Epithelial cell of esophagus (primary cell): ENCODE measurements at regions not wholly inside any gene's neighbourhood (a gene's known extent, or its start where the extent isn't known, plus 50 kb on each side); places are given as distances from the start of the nearest gene placed in this dataset.
A peak's percentile ranks its signal among the peaks of the same experiment; 100 is the strongest.

Experiments
- DNase-seq: peaks from one replicate; pipeline ENCODE4 v3.0.0; 2010; ENCODE audit warnings: low read depth
- H3K4me3 ChIP-seq: 2 replicates; pipeline ENCODE4 v1.5.1; 2011; ENCODE audit warnings: mild to moderate bottlenecking, low read length, control low read depth
- TF ChIP-seq, protein P1 (sequence below): IDR thresholded peaks from 2 replicates; pipeline ENCODE4 v1.5.1; 2011; ENCODE audit warnings: low read depth, mild to moderate bottlenecking, low read length, control low read depth, inconsistent platforms; ENCODE audit not compliant: insufficient read depth; ENCODE audit errors: missing control alignments

DNA sequence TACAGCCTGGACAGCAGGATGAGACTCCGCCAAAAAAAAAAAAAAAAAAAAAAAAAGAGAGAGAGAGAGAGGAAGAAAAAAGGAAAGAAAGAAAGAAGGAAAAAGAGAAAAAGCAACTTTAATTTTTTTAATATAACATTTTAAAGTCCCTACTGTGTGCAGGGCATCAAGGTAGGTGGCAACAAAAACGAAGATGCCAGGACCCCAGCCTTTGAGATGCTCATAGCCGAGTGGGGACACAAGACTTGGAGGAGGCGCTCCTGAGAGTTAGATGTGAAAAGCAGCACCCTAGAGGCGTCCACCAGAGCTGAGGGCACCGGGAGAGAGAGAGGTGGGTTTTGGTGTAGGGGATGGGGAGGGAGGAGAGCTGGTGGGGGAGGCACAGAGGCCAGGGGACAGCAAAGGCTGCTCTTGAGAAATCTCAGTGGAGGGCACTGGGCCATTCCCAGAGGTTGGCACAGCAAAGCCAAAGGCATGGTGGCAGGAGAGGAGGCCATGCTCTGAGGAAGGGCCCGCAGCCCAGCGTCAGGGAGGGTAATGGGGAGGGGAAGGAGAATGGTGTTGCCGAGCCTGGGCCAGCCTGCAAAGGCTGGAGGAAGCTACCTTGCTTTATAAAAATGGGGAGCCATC, 135.6 kb downstream of the C9orf50 start:
- TF ChIP-seq, protein P1, sequence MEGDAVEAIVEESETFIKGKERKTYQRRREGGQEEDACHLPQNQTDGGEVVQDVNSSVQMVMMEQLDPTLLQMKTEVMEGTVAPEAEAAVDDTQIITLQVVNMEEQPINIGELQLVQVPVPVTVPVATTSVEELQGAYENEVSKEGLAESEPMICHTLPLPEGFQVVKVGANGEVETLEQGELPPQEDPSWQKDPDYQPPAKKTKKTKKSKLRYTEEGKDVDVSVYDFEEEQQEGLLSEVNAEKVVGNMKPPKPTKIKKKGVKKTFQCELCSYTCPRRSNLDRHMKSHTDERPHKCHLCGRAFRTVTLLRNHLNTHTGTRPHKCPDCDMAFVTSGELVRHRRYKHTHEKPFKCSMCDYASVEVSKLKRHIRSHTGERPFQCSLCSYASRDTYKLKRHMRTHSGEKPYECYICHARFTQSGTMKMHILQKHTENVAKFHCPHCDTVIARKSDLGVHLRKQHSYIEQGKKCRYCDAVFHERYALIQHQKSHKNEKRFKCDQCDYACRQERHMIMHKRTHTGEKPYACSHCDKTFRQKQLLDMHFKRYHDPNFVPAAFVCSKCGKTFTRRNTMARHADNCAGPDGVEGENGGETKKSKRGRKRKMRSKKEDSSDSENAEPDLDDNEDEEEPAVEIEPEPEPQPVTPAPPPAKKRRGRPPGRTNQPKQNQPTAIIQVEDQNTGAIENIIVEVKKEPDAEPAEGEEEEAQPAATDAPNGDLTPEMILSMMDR = no peak
- no peak for DNase-seq
- H3K4me3 ChIP-seq = no peak overlapping the region

DNA sequence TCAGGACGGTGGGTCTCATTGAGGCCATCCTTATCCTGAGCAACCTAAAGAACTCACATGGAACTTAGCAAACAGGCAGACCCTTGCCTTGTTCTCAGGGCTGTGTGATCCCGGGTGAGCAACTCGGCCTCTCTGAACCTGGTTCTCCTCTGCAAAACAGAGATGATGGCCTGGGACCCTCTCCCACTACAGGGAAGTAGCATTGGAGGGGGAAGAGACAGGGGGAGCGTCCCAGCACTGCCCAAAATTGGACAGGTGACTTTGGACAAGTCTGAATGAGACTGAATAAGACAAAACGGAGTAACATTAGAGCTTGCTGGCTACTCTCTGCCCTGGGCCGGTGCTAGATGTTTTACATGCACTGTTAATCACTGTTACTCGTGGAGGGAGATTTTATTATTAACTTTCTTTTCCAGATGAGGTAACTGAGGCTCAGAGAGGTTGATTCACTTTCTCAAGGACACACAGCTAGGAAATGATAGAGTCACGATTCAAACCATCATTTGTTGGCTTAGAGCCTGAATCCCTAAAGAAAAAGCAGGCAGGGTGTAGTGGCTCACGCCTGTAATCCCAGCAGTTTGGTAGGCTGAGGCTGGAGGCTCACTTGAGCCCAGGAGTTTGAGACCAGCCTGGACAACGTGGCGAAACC, 136.4 kb downstream of the C9orf50 start:
- TF ChIP-seq, protein P1 = no peak
- no peak overlapping the region for H3K4me3 ChIP-seq
- no peak for DNase-seq

DNA sequence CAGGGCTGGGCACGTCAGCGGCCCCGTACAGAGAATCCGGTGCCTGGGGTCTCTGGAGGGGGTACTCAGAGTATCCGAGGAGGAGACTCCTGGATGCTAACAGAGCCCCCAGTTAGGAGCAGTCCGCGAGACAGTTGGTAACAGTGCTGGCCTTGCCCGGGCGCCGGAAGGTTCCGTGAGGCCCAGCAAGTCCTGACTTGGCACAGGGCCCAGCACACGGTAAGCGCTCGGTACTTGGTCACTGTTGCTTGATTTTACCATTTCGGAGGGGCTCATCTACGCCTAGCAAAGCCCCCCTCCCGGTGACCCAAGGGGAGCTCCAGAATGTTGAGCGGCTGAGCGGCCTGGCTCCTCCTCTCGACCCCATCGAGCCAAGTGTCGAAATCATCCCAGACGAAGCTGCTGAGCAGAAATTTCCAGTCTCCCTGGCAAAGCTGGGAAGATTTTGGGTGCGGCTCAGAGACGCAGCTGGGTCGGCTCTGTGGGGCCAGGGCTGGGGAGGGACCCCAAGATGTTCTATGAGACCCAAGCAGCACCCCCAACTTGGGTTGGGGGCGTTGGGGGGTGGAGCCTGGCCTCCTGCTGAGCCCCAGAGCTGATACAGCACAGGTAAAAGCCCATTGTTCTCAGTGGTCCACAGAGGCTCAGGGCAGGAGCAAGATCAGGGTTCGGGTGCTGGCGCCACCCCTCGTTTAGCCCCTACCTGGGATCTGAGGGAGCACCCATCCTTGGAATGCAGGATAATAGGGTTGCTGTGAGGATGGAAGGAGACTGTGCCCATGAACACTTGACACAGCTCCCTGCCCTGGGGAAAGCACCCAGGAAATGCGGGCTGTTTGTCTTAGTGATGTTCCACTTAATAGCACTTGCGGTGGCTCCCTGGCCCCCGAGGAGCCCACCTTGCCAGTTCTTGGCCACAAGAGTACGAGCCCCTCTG, 137.2 kb downstream of the C9orf50 start:
- peak; percentile 91 for DNase-seq
- H3K4me3 ChIP-seq = peak overlapping the region; percentile 21

DNA sequence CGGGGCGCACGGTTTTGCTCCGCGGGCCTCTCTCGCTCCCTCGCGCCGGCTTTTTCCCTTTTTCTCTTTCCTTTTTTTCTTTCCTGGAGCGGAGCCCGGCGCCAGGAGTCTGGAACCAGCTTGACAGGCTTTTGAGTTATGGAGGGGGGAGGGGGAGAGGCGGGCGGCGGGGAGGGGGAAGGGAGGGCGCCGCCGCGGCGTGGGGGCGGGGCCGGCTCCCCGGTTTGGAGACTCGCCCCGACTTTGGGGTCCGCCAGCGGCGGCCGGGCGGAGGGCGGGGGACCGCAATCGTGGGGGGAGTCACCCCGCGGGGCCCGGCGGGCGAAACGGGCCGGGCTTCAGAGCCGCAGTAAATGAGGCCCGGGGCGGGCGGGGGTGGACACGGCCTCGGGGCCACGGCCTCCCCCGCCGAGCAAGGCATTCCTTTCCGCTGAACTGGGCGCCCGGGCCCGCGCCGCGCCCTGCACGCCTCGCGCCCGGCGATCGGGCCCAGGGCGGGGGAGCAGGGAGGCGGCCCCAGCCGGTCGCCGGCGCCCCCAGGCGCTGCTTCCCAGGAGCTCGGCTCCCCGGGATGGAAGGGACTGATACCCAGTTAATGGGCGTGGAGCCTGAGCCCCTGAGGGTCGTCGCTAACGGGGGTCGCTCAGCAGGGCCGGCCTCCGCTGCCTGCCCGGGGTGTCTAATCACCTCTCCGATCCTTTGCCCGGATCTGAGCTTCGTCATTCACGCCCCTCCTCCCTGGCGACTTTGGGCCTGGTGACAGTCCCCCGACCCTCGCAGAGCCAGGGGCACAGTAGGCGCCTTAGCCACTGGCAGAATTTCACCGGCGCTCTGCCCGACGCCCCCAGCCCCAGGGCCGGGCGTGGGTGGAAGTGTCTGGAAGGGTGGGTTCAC, 138.1 kb downstream of the C9orf50 start:
- DNase-seq = peak; percentile 85
- peak overlapping the region; percentile 43 for H3K4me3 ChIP-seq
- TF ChIP-seq, protein P1 = no peak

More for the DNA sequence above, 137.2 kb downstream of the C9orf50 start:
- TF ChIP-seq, protein P1 = no peak

DNA sequence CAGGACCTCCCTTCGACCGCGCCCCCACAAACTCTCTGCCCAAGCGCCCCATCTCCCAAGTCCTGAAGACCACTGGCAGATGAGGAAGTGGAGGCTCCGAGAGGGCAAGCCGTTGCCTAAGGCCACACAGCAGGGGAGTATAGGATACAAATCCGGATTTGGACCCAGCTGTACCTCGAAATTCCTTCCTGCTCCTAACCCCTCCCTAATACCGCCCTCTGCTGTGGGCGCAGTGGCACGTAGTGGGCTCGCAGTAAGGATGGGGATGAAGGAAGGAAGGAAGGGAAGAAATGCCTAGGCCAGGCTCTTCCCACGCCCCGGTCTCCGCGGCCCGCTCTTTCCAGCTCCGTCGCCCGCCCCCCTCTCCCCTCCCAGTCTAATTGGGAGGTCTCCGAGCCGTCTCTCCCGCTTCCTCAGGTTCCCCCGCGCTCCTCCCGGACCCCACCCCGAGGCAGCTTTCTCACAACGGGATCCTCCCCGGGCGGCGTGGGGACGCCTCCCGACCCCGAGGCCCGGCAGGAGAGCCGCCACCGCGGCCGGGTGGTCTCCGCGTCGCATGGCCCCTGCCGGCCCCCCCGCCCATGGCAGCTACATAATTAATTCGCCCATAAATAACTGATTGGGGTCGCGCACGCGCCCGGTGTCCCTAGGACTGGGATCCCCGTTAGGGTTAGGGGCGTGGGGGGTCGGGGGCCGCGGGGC, 138.9 kb downstream of the C9orf50 start:
- no peak for DNase-seq
- TF ChIP-seq, protein P1 = peak; percentile 20
- peak overlapping the region; percentile 43 for H3K4me3 ChIP-seq

DNA sequence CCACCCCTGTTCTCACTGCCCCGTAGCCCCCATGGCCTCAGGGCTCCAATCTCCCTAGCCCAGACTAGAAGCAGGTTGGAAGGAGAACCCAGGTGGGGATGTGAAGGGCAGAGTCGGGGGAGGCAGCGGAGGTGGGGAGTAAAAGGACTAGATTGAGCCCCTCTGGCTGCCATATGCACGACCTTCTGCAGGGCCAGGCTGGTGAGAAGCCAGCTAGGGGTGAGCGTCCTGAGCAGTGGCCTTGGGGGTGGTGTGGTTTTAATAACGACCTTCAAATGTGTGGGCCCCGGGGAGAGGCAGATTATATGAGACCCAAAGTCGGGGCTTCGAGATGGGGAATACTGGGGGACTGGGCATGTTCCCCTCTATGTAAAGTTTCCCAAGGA, 139.5 kb downstream of the C9orf50 start:
- DNase-seq = no peak
- no peak overlapping the region for H3K4me3 ChIP-seq
- TF ChIP-seq, protein P1 = no peak
